IPS-15b (cell line): ENCODE measurements at regions not wholly inside any gene's neighbourhood (a gene's known extent, or its start where the extent isn't known, plus 50 kb on each side); places are given as distances from the start of the nearest gene placed in this dataset.

Source experiments
- H3K27me3 ChIP-seq: one replicate; pipeline ENCODE4 v1.6.1; 2013; ENCODE audit warnings: low read length; ENCODE audit not compliant: control insufficient read depth, insufficient read depth
- H3K36me3 ChIP-seq: one replicate; pipeline ENCODE4 v1.6.1; 2013; ENCODE audit warnings: low read length; ENCODE audit not compliant: control insufficient read depth, insufficient read depth
- H3K4me1 ChIP-seq: one replicate; pipeline ENCODE4 v1.6.1; 2013; ENCODE audit warnings: mild to moderate bottlenecking, low read length; ENCODE audit not compliant: control insufficient read depth, insufficient read depth
- H3K4me3 ChIP-seq: one replicate; pipeline ENCODE4 v1.5.1; 2013; ENCODE audit warnings: low read depth, low read length
- H3K9ac ChIP-seq: one replicate; pipeline ENCODE4 v1.6.1; 2013; ENCODE audit warnings: low read depth, mild to moderate bottlenecking, low read length
- H3K9me3 ChIP-seq: one replicate; pipeline ENCODE4 v1.6.1; 2013; ENCODE audit warnings: mild to moderate bottlenecking, low read length; ENCODE audit not compliant: control insufficient read depth, insufficient read depth

DNA sequence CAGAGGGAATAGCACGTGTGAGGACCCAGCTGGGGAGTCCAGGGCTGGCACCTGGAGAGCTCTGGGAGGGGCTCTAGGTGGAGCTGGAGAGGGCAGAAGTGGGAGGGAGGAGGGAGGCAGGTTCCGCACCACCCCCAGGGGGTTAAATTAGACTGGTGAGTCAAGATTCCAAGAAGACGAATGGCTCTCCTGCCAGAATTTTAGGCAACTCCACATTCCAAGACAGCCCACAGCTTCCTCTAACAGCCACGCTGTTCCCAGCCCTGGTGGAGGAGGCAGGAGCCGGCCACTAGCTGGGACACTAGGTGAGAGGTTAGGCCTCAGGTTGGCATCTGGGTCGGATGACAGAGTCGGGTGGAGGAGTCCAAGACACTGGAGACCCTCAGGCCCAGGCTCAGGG lies 60.2 kb downstream of the TFAP2C start:
- H3K36me3 ChIP-seq = no peaks in the 10 kb centered on the region
- H3K4me1 ChIP-seq = peaks cover 6% of the 10 kb centered on the region
- no peak overlapping the region for H3K4me3 ChIP-seq
- H3K27me3 ChIP-seq = no peaks in the 10 kb centered on the region
- H3K9ac ChIP-seq = no peak overlapping the region
- no peaks in the 10 kb centered on the region for H3K9me3 ChIP-seq

DNA sequence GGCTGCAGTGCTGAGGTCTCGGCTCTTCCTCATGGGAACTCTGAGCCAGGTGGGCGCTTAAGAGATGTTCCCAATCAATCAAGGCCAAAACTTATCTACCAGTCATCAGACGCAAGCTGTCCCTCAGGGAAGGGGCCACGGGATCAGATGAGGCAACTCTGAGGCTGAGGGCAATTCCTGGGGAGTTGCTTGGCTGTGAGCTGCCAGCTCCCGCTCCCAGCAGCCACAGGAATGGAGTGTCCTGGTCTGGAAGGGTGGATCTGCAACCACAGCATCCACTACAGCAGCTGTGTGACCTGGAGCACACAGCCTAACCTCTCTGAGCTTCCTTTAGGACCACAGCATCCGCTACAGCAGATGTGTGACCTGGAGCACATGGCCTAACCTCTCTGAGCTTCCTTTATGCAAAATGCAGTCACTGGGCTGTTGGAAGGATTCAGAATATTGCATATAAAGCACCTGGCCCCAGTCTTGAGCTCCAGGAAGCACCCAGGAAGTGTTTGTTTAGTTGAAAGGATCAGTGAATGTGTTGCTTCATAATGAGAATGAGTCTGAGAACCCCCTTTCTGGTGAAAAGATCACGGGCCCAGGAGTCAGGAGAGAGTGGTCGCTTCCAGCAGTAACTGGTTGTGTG lies 60.9 kb downstream of the TFAP2C start:
- no peaks in the 10 kb centered on the region for H3K27me3 ChIP-seq
- no peak overlapping the region for H3K9ac ChIP-seq
- H3K36me3 ChIP-seq = no peaks in the 10 kb centered on the region
- H3K4me1 ChIP-seq = peaks cover 6% of the 10 kb centered on the region
- H3K4me3 ChIP-seq = no peak overlapping the region
- no peaks in the 10 kb centered on the region for H3K9me3 ChIP-seq

DNA sequence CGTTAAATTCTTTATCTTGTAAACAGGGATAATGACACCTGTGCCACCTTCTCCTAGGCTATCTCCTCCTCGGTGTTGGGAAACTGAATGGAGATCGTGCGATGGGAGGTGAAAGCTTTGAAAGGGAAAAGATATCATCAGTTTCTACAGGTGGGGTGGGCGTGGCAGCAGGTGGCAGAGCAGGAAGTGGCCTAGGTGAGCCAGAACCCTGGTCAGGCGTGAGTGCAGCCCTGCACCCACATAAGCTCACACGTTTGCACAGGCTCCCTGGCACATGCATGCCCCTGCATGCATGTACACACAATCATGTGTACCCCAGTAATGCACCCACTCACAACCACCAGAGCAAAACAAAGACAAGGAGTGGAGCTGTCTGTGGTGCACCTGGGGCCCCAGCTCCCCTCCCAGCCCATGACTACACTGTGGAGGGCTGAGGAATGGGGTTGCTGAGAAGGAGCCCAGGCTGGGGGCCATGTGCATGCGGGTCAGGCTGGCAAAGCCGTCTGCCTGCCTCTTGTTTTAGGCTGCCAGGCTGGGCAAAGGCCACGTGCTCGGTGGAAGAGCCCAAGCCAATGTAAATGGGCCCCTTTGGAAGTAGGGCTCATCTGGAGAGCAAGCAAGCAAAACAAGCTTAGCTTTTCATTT lies 61.5 kb downstream of the TFAP2C start:
- H3K36me3 ChIP-seq = no peaks in the 10 kb centered on the region
- peaks cover 6% of the 10 kb centered on the region for H3K4me1 ChIP-seq
- no peaks in the 10 kb centered on the region for H3K9me3 ChIP-seq
- H3K9ac ChIP-seq = no peak overlapping the region
- no peaks in the 10 kb centered on the region for H3K27me3 ChIP-seq
- H3K4me3 ChIP-seq = no peak overlapping the region

DNA sequence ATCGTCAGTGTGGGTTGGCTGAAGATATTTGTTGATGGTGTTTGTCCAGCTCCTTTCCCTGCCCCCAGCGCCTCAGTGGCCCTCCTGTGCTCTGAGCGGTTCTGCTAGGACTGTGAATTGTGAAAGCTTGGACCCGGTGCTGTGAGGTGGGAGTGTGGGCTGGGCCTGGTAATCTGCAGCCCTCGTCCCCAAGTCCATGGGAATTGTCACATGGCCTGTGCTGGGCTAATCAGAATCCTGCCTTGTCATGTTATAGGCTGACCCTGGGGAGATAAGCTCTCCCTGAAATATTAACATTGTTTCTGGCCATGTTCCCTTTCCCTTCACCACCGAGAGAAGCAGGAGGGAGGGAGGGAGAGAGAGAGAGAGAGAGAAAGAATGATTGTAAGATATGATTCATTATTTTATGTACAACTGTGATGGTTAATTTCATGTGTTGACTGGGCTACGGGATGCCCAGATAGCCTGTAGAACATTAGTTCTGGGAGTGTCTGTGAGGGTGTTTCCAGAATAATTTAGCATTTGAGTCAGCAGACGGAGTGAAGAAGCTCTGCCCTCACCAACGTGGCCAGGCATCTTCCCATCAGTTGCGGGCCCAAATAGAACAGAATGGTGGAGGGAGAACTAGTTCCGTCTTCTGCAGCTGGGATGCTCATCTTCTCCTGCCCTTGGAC lies 62.4 kb downstream of the TFAP2C start:
- no peak overlapping the region for H3K4me3 ChIP-seq
- no peaks in the 10 kb centered on the region for H3K9me3 ChIP-seq
- H3K27me3 ChIP-seq = no peaks in the 10 kb centered on the region
- H3K4me1 ChIP-seq = peaks cover 6% of the 10 kb centered on the region
- no peaks in the 10 kb centered on the region for H3K36me3 ChIP-seq
- no peak overlapping the region for H3K9ac ChIP-seq

DNA sequence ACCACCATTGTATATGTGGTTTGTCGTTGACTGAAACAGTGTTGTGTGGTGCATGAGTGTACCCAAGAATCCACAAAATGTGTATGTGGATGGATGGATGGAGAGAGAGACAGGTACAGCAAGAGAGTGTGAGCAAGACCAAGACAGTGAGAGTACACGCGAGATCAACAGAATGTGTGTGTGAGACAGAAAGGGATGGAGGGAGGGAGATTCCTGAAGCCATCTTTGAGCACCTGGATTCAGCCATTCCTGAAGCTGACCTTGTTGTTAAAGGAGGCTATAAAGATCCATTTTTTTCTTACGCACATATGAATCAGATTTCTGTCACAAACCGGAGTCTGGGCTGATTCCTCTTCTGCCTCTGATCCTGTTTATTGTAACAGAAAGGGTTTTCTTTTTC lies 64.1 kb downstream of the TFAP2C start:
- no peaks in the 10 kb centered on the region for H3K9me3 ChIP-seq
- H3K9ac ChIP-seq = no peak overlapping the region
- H3K4me1 ChIP-seq = peaks cover 6% of the 10 kb centered on the region
- no peaks in the 10 kb centered on the region for H3K36me3 ChIP-seq
- H3K4me3 ChIP-seq = no peak overlapping the region
- H3K27me3 ChIP-seq = no peaks in the 10 kb centered on the region

DNA sequence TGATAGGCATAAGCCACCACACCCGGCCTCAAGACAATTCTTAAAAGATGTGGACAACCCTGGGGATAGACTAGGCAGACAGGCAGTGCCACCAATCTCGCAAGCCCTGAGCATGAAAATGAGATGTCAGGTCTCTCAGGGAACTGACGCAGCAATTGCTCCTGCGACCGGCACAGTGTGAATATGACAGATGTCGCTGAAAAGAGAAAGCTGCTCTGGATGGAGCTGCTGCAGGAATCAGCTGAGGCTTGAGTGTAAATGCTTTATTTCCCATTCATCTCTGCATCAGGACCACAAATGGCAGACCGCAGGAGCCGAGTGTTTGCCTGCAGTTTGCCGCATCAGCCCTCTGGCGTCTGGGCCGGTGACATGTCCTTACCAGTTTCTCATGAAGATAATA lies 68.4 kb downstream of the TFAP2C start:
- Histone ChIP-seq H3K4me3 (no peak overlapping the region), H3K9ac (no peak overlapping the region), H3K9me3 (no peaks in the 10 kb centered on the region), H3K36me3 (no peaks in the 10 kb centered on the region), H3K4me1 (no peaks in the 10 kb centered on the region), H3K27me3 (no peaks in the 10 kb centered on the region)

DNA sequence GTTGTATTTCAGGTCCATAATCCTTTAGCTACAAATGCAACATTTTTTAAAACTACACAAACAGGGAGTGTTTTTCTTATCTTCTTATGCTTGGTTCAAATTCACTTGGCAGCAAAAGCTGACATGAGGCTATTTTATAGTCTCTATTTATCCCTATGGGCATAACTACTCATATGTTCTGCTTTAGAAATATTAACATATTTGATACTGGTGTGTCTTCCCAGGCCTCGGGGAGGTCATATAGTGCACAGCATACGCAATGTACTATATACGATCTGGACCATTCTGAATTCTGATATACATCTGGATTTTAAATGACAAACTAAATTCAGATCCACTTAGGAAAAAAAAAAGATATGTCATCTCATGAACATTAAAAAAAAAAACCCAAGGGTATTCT lies 69.2 kb downstream of the TFAP2C start:
- H3K4me1 ChIP-seq = no peaks in the 10 kb centered on the region
- H3K27me3 ChIP-seq = no peaks in the 10 kb centered on the region
- no peak overlapping the region for H3K4me3 ChIP-seq
- no peak overlapping the region for H3K9ac ChIP-seq
- no peaks in the 10 kb centered on the region for H3K36me3 ChIP-seq
- H3K9me3 ChIP-seq = no peaks in the 10 kb centered on the region

DNA sequence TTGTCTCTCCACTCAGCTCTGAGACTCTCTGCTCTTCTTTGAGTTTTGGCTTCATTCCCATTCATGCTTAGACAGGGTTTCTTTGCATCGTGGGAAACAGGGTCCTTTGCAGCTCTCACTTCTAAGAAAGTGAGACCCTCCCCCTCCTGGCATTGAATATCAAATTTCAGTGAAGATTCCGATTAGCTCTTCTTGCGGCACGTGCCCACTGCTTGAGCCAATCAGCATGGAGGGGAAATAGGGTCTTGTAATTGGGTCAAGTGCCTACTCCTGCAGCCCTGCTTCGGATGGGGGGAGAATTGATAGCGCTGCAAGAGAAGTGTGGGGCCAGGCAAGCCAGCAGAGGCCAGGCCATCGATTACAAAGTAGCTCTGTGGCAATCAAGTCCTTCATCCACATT lies 69.6 kb downstream of the TFAP2C start:
- Histone ChIP-seq H3K4me1 (no peaks in the 10 kb centered on the region), H3K36me3 (no peaks in the 10 kb centered on the region), H3K4me3 (no peak overlapping the region), H3K9ac (no peak overlapping the region), H3K9me3 (no peaks in the 10 kb centered on the region), H3K27me3 (no peaks in the 10 kb centered on the region)

DNA sequence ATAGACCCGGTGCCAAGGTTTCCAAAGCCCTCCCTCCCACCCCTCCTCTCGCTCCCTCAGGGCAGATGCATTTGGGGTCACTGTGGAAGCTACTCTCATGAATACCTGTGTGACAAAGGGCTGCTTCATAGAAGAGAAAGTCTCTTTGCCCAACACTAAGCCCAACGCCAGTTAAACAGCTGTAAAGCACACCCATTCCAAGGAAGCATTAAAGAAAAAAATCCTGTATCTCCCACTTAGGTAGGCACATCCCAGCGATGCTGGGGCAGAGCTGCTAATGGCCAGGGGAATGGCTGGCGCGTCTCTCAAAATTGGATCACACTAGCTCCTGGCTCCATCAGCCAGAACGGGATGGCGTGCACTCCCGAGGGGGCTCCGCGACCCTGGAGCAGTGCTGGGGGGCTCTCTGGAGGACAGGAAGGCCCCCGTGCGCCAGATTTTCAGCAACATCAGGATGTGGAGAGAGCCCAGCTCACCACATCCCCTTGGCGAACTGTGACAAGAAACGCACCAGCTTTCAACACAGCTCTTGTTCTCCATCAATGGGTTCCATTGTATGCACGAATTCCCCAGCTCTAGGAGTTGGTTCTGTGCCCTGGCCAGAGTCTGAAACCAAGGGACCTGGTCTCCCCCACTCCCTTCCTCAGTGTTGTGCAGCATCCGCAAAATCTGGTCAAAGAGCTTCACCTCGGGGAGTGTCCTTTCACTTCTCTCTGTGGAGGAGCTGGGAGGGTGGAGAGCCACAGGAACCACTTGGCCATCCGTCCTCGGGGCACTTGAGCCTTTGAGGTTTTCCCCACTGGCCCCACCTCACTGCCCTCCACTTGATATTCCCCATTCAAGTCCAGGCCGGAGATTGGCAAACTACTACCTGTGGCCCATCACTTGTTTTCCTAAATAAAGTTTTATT lies 74.1 kb downstream of the TFAP2C start:
- Histone ChIP-seq H3K9ac (no peak overlapping the region), H3K27me3 (no peaks in the 10 kb centered on the region), H3K36me3 (no peaks in the 10 kb centered on the region), H3K4me1 (no peaks in the 10 kb centered on the region), H3K4me3 (no peak overlapping the region), H3K9me3 (no peaks in the 10 kb centered on the region)

DNA sequence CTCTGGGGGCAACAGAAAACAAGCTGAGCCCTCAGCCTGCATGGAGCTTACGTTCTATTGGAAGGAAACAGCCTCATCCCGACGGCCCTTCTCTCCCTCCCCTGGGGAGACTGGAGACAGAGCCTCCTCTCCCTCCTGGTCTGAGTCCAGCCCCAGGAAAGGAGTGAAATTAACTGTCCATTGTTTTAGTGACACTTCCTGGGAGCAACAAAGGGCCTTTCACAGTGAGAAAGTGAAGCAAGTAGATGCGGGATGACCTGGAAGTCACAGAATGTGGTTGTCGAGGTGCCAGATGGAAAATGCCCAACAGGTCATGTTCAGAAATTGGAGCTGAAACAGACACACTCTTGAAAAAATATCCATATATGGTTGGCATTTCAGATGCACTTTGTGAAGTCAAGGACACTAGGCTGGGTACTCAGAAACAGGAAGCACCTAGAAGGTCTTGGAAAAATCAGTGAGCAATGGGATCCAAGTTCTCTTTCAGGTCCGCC lies 77.8 kb downstream of the TFAP2C start:
- H3K36me3 ChIP-seq = no peaks in the 10 kb centered on the region
- no peaks in the 10 kb centered on the region for H3K9me3 ChIP-seq
- H3K9ac ChIP-seq = no peak overlapping the region
- H3K4me1 ChIP-seq = peaks cover 8% of the 10 kb centered on the region
- no peak overlapping the region for H3K4me3 ChIP-seq
- no peaks in the 10 kb centered on the region for H3K27me3 ChIP-seq

DNA sequence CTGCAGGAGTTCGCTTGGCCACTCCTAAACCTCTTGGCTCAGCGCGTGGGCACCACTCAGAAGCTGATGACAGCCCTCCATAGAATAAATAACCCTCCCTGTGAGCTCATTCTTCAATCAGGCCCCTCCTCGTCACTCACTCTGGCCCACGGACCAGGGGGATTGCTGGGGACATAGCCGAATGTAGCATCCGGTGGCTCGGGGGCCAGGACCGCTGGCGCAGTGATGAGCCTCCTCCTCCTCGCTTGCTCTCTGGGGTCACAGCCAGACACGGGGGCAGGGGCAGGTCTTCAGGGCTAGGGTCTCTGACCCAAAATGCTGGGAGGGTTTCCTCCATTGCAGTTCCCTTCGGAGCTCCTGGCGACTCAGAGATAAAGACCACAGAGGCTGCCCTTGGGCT lies 79.9 kb downstream of the TFAP2C start:
- Histone ChIP-seq H3K36me3 (no peaks in the 10 kb centered on the region), H3K9me3 (no peaks in the 10 kb centered on the region), H3K4me3 (no peak overlapping the region), H3K4me1 (peaks cover 11% of the 10 kb centered on the region), H3K9ac (no peak overlapping the region), H3K27me3 (no peaks in the 10 kb centered on the region)
